CD4-positive, alpha-beta T cell treated with Interleukin-6 at 100 ng/mL for 8 hours (primary cell): ENCODE measurements at regions not wholly inside any gene's neighbourhood (a gene's known extent, or its start where the extent isn't known, plus 50 kb on each side); places are given as distances from the start of the nearest gene placed in this dataset.

Source experiments
- DNase-seq: peaks from one replicate; pipeline ENCODE4 v3.0.0-alpha.2; 2020; ENCODE audit warnings: mixed read lengths, low spot score

DNA sequence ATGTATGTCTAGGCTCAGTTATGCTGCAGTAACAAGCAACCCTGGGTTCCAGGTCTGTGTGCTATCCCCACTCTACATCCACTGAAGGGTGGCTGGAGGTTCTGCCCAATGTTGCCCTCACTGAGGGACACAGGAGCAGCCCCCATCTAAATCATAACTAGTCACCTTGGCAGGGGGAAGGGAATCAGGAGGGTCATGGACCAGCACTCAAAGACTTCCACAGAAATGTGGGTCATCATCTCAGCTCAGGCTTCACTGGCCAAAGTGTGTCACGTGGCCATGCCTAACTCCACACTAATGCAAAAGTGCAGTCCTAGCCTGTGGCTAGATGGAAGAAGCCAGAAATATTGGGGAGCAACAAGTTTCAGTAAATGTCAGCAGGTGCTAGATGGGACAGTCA, 137.3 kb upstream of the ZNF507 start:
- no peak for DNase-seq

DNA sequence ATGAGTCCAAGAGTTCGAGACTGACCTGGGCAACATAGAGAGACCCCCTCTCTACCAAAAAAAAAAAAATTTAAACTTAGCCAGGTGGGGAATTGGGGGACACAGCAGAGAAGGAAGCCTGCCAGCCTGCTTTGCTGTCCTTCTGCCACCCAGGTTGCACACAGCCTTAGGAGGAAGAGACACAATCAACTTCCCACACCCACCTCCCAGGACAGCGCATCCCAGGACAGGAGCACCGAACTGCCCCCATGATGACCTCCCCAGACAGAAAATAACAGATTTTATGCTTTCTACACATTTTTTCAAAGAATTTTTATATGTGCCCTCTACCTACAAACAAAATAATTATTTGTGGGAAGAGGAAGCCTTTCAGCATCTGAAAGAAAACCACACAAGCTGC, 126.0 kb upstream of the ZNF507 start:
- no peak for DNase-seq

GRCh38 chr19:32219881-32220472, 125.4 kb upstream of the ZNF507 start:
- DNase-seq: no peak

DNA sequence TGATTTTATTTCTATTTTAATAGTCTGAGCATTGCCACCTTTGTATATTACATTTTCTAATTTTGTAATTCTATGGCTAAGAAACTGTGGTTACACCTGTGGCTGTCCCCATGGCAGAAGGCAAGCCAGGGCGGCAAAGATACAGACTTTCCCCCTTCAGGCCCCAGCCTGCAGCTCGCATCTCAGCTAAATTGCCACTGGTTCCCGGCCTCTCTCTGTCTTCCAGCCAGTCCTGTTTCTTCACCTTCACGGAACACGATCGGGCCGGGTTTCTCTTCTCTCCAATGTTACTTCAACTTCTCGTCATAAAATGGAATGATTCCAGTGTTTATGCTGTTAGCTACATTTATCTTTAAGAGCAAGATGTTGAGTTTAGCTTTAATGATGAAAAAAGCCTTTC, 124.5 kb upstream of the ZNF507 start:
- no peak for DNase-seq

- no peak for DNase-seq
Observed at GRCh38 chr19:32222556-32222955, 122.9 kb upstream of the ZNF507 start.

DNA sequence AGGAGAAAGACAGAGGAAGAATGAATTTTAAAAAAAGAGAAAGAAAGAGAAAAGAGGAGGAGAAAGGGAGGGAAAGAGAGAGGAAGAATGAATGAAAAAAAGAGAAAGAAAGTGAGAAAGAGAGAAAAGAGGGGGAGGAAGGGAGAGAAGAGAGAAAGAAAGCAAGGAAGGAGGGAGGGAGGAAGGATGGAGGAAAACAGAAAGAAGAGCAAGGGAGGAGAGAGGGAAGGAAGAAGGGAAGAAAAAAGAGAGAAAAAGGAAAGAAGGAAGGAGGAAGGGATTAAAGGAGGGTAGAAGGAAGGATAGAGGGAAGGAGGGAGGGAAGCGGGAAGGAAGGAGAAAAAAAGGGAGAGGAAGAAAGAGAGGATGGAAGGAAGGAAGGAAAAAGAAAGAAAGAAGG, 122.3 kb upstream of the ZNF507 start:
- no peak for DNase-seq

- DNase-seq: no peak
Observed at GRCh38 chr19:32223595-32224370, 121.6 kb upstream of the ZNF507 start.

DNA sequence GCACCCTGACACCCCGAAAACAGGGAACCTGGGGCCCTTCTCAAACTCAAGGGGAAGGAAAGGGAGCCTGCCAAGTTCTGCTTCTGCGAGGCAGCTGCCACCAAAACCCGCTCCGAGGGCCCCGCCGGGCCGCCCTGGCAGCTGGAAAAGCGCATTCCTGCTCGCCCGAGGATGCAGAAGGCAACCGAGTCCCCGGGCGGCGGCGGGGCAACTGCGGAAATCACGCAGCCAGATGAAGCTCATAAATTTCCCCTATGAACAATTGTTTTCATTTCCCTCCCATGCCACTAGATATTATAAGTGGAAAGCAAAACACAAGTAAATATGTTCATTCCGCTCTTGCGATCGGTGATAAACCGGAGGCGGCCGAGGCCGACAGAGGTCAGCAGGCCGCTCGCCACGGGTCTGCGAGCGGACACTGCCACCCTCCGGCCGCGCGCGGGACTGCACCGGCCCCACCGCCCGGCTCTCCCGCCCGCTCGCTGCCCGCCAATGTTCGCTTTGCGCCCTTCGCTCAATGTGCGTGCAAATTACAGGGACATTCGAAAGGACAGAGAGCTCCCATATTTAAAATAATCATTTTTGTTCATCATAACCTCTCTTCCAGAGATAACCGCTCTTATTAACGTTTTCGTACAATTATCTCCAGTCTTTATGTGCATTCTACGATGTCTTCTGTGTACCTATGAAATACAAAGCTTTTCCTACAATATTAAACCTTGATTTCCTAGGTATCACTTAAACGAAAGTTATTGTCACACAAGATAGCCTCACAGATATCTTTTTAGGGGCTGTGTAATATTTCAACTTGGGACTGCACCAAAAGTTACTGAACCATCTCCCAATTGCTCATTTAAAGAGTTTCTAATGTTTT, 120.8 kb upstream of the ZNF507 start:
- peak; percentile 26 for DNase-seq

DNA sequence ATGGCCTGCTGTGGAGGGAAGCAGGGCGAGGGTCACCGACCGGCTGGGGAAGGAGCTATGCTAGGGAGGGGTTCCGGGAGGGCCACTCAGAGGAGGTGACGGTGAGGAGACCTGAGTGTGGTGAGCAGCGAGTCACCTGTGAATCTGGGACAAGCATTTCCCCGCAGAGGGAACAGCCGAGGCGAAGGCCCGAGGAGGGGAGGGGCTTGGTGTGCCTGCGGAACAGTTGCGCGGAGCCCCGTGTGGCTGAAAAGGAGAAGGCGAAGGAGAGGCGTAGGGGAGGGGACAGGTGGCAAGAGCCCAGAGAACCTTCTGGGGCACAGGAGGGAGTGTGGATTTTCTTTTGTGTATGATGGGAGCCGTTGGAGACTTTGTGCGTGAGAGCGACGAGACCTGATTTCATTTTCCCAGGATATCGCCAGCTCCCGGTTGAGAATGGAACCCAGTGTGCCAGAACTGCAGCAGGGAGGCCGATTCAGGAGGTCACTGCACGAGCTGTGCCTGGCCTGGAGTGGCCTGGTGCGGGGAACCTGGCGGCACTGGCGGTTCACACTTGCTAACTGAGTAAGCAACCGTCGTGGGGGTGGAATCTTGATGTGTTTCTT, 117.7 kb upstream of the ZNF507 start:
- DNase-seq: no peak

DNA sequence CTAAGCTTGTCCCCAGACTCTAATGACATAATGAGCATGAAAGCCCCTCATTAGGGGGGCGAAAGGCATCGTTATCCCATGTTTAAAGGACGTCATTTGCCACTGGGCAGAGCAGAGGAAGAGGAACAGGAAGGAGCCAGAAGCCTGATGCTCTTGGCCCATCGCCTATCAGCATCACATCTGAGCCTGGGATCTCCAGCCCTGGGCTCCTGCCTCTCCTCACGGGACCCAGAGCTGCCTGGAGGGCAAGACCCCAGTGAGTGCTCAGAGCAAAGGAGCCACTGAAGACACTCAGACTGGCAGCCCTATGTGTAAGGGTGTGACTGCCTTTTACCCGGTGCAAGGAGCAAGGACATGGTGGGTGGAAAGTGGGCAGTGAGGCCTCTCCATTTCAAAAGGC, 115.0 kb upstream of the ZNF507 start:
- DNase-seq: no peak

- no peak for DNase-seq
Observed at GRCh38 chr19:32231020-32231419, 114.4 kb upstream of the ZNF507 start.

GRCh38 chr19:32231691-32232090, 113.7 kb upstream of the ZNF507 start:
- DNase-seq: no peak

GRCh38 chr19:32232449-32232848, 113.0 kb upstream of the ZNF507 start:
- no peak for DNase-seq

- no peak for DNase-seq
Observed at GRCh38 chr19:32233091-32233490, 112.3 kb upstream of the ZNF507 start.

GRCh38 chr19:32233885-32234284, 111.5 kb upstream of the ZNF507 start:
- no peak for DNase-seq

GRCh38 chr19:32234663-32235217, 110.7 kb upstream of the ZNF507 start:
- DNase-seq: no peak

DNA sequence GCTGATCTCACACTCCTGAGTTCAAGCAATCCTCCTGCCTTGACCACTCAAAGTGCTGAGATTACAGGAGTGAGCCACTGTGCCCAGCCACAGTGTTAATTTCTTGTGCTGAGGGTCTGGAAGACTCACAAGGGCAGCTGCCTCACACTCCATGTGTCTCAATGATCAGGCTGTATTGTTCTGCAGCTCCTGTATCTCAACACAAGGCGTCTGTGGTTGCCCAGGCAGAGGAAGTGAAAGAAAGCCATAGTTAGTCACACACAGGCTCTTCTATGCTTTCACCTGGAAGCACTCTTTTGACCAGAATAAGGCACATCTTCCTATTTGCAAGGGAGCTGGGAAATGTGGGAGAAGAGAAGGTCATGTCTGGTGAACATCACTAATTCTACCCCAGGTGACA, 107.3 kb upstream of the ZNF507 start:
- no peak for DNase-seq

DNA sequence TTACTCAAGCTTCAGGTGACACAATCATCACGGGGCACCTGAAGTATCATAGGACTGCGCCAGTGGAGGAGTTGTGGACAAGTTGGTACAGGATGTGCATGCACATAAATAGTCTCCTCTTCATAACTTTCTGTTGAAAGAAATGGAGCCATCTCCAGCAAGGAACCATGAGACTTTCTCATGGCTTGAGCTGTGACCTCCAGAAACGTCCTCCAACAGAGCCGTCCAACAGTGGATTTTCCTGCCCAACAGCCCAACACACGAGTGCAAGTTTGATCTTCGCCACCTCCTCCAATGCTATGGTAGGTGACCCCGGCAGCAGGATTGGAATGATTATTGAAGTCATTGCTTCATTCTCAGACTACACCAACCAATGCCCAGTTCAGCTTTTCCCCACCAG, 105.1 kb upstream of the ZNF507 start:
- DNase-seq: no peak

DNA sequence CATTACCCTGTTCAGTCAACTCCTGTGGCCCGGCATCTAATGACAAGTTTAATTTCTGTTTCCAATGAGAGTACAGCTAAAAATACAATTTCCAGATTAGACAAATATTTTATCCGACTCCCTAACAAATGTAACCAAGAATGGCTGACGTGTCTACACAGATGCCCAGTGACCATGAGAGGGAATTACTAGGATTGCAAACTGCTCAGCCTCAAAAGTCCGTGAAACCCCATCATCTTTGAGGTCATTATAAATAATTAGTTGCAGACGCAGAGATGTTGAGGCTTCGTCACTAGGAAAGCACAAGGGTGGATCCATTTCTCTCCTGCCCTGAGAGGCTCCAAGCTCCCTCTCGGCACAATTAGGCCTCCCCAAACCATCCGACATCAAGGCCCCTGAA, 104.1 kb upstream of the ZNF507 start:
- DNase-seq: no peak

GRCh38 chr19:32241932-32242710, 103.3 kb upstream of the ZNF507 start:
- DNase-seq: no peak

DNA sequence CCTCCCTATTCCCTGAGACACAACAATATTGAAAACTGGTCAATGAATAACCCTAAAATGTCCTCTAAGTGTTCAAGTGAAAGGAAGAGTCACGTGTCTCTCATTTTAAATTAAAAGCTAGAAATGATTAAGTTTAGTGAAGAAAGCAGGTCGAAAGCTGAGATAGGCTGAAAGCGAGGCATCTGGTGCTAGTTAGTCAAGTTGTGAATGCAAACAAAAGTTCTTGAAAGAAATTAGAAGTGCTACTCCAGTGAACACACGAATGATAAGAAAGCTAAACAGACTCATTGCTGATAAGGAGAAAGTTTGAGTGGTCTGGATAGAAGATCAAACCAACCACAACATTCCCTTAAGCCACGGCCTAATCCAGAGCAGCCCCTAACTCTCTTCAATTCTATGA, 99.4 kb upstream of the ZNF507 start:
- no peak for DNase-seq
